GM12874 (cell line): ENCODE measurements at regions not wholly inside any gene's neighbourhood (a gene's known extent, or its start where the extent isn't known, plus 50 kb on each side); places are given as distances from the start of the nearest gene placed in this dataset.

Experiments
- TF ChIP-seq, protein P1 (sequence below): IDR thresholded peaks from 2 replicates; pipeline ENCODE4 v1.5.1; 2011; ENCODE audit warnings: low read depth, mild to moderate bottlenecking, control low read depth, low read length, moderate library complexity; ENCODE audit not compliant: insufficient read depth

GRCh38 chr12:124647316-124647715, 79.9 kb upstream of the NCOR2 start:
- TF ChIP-seq, protein P1, sequence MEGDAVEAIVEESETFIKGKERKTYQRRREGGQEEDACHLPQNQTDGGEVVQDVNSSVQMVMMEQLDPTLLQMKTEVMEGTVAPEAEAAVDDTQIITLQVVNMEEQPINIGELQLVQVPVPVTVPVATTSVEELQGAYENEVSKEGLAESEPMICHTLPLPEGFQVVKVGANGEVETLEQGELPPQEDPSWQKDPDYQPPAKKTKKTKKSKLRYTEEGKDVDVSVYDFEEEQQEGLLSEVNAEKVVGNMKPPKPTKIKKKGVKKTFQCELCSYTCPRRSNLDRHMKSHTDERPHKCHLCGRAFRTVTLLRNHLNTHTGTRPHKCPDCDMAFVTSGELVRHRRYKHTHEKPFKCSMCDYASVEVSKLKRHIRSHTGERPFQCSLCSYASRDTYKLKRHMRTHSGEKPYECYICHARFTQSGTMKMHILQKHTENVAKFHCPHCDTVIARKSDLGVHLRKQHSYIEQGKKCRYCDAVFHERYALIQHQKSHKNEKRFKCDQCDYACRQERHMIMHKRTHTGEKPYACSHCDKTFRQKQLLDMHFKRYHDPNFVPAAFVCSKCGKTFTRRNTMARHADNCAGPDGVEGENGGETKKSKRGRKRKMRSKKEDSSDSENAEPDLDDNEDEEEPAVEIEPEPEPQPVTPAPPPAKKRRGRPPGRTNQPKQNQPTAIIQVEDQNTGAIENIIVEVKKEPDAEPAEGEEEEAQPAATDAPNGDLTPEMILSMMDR, result no peak

DNA sequence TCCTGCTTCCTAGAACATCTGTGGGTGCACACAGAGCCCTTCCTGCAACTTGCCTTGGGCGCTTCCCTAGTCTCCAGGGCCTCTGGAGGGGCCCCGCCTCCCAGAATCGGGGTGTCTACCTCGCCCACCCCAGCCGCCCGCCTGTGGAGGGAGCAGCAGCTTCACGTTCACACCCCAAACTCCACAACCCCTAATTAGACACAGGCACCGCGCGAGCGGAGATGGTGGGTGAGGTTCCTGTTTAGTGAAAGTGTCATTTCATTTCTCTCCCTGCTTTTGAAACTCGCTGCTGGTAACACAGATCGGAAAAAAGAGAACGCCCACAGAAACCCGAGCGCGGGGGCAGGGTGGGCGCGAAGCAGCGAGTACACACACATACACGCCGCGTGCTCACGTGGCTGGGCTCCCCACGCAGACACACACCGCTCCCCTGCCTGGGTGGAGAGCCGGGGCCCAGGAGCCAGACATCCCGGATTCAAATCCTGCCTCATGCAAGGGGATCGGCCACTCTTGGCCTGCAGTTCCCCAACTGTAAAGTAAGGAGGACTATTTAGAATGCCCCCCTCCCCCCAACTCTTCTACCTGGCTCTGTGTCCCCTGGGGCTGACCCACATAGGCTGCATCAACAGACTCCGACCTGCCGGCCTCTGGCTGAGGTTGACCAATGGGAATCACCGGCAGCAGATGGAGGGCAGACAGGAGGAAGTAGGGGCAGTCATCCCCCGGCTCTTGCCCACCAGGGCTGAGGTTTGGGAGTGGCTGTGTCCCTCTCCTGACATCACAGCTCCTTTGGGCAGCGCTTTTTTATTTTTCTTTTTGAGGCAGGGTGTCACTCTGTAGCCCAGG, 79.2 kb upstream of the NCOR2 start:
- TF ChIP-seq, protein P1, result no peak

- TF ChIP-seq, protein P1, result no peak
These were observed 78.3 kb upstream of the NCOR2 start for GRCh38 chr12:124645530-124646244.

GRCh38 chr12:124642105-124642504, 74.7 kb upstream of the NCOR2 start:
- TF ChIP-seq, protein P1, result no peak

- TF ChIP-seq, protein P1, result no peak
These were observed 74.2 kb upstream of the NCOR2 start for GRCh38 chr12:124641591-124641990.

DNA sequence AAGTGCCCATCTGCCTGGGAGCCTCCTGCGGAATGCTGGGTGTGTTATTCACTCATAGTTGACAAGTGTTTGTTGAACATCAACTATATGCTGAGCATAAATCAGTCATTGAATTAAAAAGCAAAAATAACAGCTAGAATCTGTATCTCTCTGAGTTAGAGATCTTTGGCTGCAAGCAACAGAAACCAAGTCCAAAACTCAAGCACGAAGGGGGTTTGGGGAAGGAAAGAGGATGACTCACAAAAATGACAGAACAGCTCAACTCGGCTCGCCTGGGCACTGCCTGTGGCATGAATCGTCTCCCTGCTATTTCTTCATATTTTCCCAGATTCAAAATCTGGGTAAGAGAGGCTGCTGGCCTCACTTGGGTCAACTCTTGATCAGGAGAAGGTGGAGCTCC, 72.6 kb upstream of the NCOR2 start:
- TF ChIP-seq, protein P1, result no peak

DNA sequence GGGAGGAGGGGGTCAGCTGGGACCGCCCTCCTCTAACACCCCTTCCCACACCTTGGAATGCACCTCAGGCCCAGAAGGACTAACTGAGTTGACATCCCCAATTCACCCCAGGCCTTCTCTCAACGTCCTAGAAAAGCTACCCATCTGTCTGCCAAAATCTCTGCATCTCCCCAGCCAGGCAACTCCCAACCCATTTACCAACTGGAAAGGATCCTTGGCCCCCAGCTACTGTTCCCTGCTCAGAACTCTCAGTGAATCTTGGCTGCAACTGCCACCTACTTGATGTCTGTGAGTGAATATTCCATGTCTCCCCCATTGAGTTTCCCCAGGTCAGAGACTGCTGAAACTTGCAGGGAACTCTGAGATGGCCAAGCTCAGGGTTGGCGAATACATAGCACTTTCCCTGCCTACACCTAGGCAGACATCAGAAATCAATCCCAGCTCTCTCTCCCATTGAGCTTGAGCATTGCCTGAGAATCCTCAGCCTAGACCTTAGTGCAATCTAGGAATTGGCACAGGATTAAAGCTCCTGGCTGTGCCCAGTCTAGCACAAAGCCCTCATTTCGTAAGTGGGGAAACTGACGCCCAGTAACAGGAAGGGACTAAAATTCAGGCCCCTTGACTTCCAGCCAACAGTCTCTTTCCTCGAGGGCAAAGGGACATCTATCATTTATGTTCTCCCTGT, 71.9 kb upstream of the NCOR2 start:
- TF ChIP-seq, protein P1, result no peak
